Hypothalamus (tissue), 51 donors: ENCODE measurements at regions not wholly inside any gene's neighbourhood (a gene's known extent, or its start where the extent isn't known, plus 50 kb on each side); places are given as distances from the start of the nearest gene placed in this dataset.
A peak's percentile ranks its signal among the peaks of the same experiment; 100 is the strongest.

ENCODE experiments used
- DNase-seq, 51 donors: peaks; one replicate each; lab custom pipeline; 2025; lab: John Stamatoyannopoulos, UW

GRCh38 chr1:59017501-59018231 lies 233.8 kb upstream of the JUN start:
- no peak for DNase-seq

- no peak for DNase-seq
Observed at GRCh38 chr1:59018446-59018845, 234.6 kb upstream of the JUN start.

GRCh38 chr1:59018860-59019259 lies 235.0 kb upstream of the JUN start:
- no peak for DNase-seq

GRCh38 chr1:59020151-59020997 lies 236.5 kb upstream of the JUN start:
- peak in 3 of 51 donors; percentile 5 to 9 (median 5) for DNase-seq

- no peak for DNase-seq
Observed at GRCh38 chr1:59022199-59022598, 238.4 kb upstream of the JUN start.

- DNase-seq = no peak
Observed at GRCh38 chr1:59022799-59023198, 239.0 kb upstream of the JUN start.

GRCh38 chr1:59025201-59025600 lies 241.4 kb upstream of the JUN start:
- no peak for DNase-seq

GRCh38 chr1:59025898-59026426 lies 242.1 kb upstream of the JUN start:
- no peak for DNase-seq

GRCh38 chr1:59026472-59026948 lies 242.7 kb upstream of the JUN start:
- DNase-seq = no peak

GRCh38 chr1:59027177-59027576 lies 243.3 kb upstream of the JUN start:
- DNase-seq = no peak

GRCh38 chr1:59028048-59028447 lies 244.2 kb upstream of the JUN start:
- no peak for DNase-seq

GRCh38 chr1:59029411-59030167 lies 245.7 kb upstream of the JUN start:
- DNase-seq = no peak

- DNase-seq = no peak
Observed at GRCh38 chr1:59032228-59032627, 248.4 kb upstream of the JUN start.

GRCh38 chr1:59033761-59034160 lies 249.9 kb upstream of the JUN start:
- no peak for DNase-seq

- no peak for DNase-seq
Observed at GRCh38 chr1:59034925-59035324, 251.1 kb upstream of the JUN start.

- no peak for DNase-seq
Observed at GRCh38 chr1:59039551-59039950, 255.7 kb upstream of the JUN start.

GRCh38 chr1:59040486-59040885 lies 256.4 kb upstream of the FGGY start:
- no peak for DNase-seq

- no peak for DNase-seq
Observed at GRCh38 chr1:59041646-59042277, 255.1 kb upstream of the FGGY start.

GRCh38 chr1:59043796-59044195 lies 253.1 kb upstream of the FGGY start:
- no peak for DNase-seq

- no peak for DNase-seq
Observed at GRCh38 chr1:59044535-59045121, 252.3 kb upstream of the FGGY start.
